GM18517 (cell line): ENCODE measurements at regions not wholly inside any gene's neighbourhood (a gene's known extent, or its start where the extent isn't known, plus 50 kb on each side); places are given as distances from the start of the nearest gene placed in this dataset.
"Not testable (repeated sequence)": the region's sequence is repeated elsewhere in the genome, so short reads cannot be mapped to it uniquely, and the experiment has no call there.

ENCODE experiments used
- ATAC-seq: cut with Tn5 transposase; IDR thresholded peaks from one replicate; pipeline ENCODE4 v1.9.1; 2021; ENCODE audit warnings: mild to moderate bottlenecking, moderate library complexity; ENCODE audit not compliant: unreplicated experiment

GRCh38 chr15:20292422-20293005, 249.1 kb downstream of the GOLGA6L6 start:
- not testable (repeated sequence) for ATAC-seq

- ATAC-seq: not testable (repeated sequence)
Measured at GRCh38 chr15:20291616-20292015, 250.0 kb downstream of the GOLGA6L6 start.

- ATAC-seq: not testable (repeated sequence)
Measured at GRCh38 chr15:20290606-20291005, 251.0 kb downstream of the GOLGA6L6 start.

GRCh38 chr15:20289538-20290103, 252.0 kb downstream of the GOLGA6L6 start:
- not testable (repeated sequence) for ATAC-seq

- ATAC-seq: not testable (repeated sequence)
Measured at GRCh38 chr15:20288800-20289537, 252.6 kb downstream of the GOLGA6L6 start.

- not testable (repeated sequence) for ATAC-seq
Measured at GRCh38 chr15:20286559-20286958, 255.0 kb downstream of the GOLGA6L6 start.

GRCh38 chr15:20285696-20286300, 255.8 kb downstream of the GOLGA6L6 start:
- ATAC-seq: not testable (repeated sequence)

- ATAC-seq: not testable (repeated sequence)
Measured at GRCh38 chr15:20284891-20285535, 256.6 kb downstream of the GOLGA6L6 start.

- not testable (repeated sequence) for ATAC-seq
Measured at GRCh38 chr15:20283651-20284050, 257.9 kb downstream of the GOLGA6L6 start.

- not testable (repeated sequence) for ATAC-seq
Measured at GRCh38 chr15:20282491-20282943, 259.1 kb downstream of the GOLGA6L6 start.

GRCh38 chr15:20281567-20282275, 259.9 kb downstream of the GOLGA6L6 start:
- ATAC-seq: not testable (repeated sequence)

GRCh38 chr15:20280933-20281463, 260.6 kb downstream of the GOLGA6L6 start:
- no peak for ATAC-seq

- ATAC-seq: not testable (repeated sequence)
Measured at GRCh38 chr15:20280141-20280932, 261.3 kb downstream of the GOLGA6L6 start.

GRCh38 chr15:20279056-20279455, 262.5 kb downstream of the GOLGA6L6 start:
- not testable (repeated sequence) for ATAC-seq

GRCh38 chr15:20278376-20278775, 263.2 kb downstream of the GOLGA6L6 start:
- not testable (repeated sequence) for ATAC-seq

GRCh38 chr15:20277451-20277850, 264.1 kb downstream of the GOLGA6L6 start:
- ATAC-seq: not testable (repeated sequence)

- not testable (repeated sequence) for ATAC-seq
Measured at GRCh38 chr15:20276312-20277114, 265.1 kb downstream of the GOLGA6L6 start.

GRCh38 chr15:20275373-20275967, 266.1 kb downstream of the GOLGA6L6 start:
- ATAC-seq: not testable (repeated sequence)
